ENCODE measurements at regions not wholly inside any gene's neighbourhood (a gene's known extent, or its start where the extent isn't known, plus 50 kb on each side); places are given as distances from the start of the nearest gene placed in this dataset.

- TF ChIP-seq ZFP69B (tag by site-specific recombination; IDR thresholded peaks at IDR 0.05) (no peak), ZNF558 (tag by site-specific recombination; IDR thresholded peaks at IDR 0.05) (no peak), KLF1 (tag by site-specific recombination; IDR thresholded peaks at IDR 0.05) (no peak), ZNF514 (tag by site-specific recombination; IDR thresholded peaks at IDR 0.05) (no peak)
Measured at GRCh38 chr15:96553931-96554330, 223.4 kb downstream of the NR2F2 start (continued).

DNA sequence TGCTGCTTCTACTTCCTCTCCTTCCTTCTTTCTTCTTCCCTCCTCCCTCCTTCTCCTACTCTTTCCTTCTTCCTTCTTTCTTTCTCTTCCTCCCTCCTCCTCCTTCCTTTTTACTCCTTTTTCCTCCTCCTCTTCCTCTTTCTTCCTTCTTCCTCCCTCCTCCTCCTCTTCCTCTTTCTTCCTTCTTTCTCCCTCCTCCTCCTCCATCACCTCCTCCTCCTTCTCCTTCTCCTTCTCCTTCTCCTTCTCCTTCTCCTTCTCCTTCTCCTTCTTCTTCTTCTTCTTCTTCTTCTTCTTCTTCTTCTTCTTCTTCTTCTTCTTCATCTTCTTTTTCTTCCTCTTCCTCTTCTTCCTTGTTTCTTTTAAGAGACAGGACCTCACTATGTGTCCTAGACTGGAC lies 224.0 kb downstream of the NR2F2 start:
- Histone ChIP-seq H3K36me3 (ENCODE audit: control insufficient read depth in 2 of 2, insufficient read depth in 1 of 2, low read length in 2 of 2) (no peaks in the 10 kb centered on the region), H3K27ac (ENCODE audit: extremely low read depth, low read depth, low read length) (no peak overlapping the region), H3K4me3 (ENCODE audit: low read depth, low read length) (no peak overlapping the region), H3K9me3 (ENCODE audit: control insufficient read depth, insufficient read depth, low read depth, low read length) (no peaks in the 10 kb centered on the region), H3K4me1 (ENCODE audit: control insufficient read depth, insufficient read depth, low read length) (no peaks in the 10 kb centered on the region)
- ChIA-PET POLR2A (no interaction called here), CTCF (interaction anchor here (0.6 kb wide), 1 partner anchor 197 kb away, joined by 4 read pairs; no protein-coding TSS in a partner anchor)
- peak; percentile 93 for TF ChIP-seq ZNF513 (tag by site-specific recombination; IDR thresholded peaks at IDR 0.05)
- TF ChIP-seq ZNF175 (tag by site-specific recombination; IDR thresholded peaks at IDR 0.05), result no peak

- Histone ChIP-seq H3K4me3 (ENCODE audit: low read depth, low read length) (no peak overlapping the region), H3K27ac (ENCODE audit: extremely low read depth, low read depth, low read length) (no peak overlapping the region), H3K4me1 (ENCODE audit: control insufficient read depth, insufficient read depth, low read length) (peaks cover 5% of the 10 kb centered on the region; the same call in 1 of the 2 replicates), H3K36me3 (ENCODE audit: control insufficient read depth in 2 of 2, insufficient read depth in 1 of 2, low read length in 2 of 2) (no peaks in the 10 kb centered on the region), H3K9me3 (ENCODE audit: control insufficient read depth, insufficient read depth, low read depth, low read length) (no peaks in the 10 kb centered on the region; the same call in 1 of the 2 replicates)
- CTCF ChIA-PET, result no interaction called here
- POLR2A ChIA-PET, result no interaction called here
- TF ChIP-seq SALL2 (tag by site-specific recombination; IDR thresholded peaks at IDR 0.05; ENCODE audit: borderline replicate concordance) (no peak), ZNF133 (tag by site-specific recombination; IDR thresholded peaks at IDR 0.05) (no peak), YY2 (tag by site-specific recombination; IDR thresholded peaks at IDR 0.05) (no peak), ZNF19 (tag by site-specific recombination; IDR thresholded peaks at IDR 0.05; ENCODE audit: low read depth) (no peak), ZNF558 (tag by site-specific recombination; IDR thresholded peaks at IDR 0.05) (no peak), ZNF175 (tag by site-specific recombination; IDR thresholded peaks at IDR 0.05) (no peak), ZNF677 (tag by site-specific recombination; IDR thresholded peaks at IDR 0.05) (no peak), ZNF146 (tag by site-specific recombination; IDR thresholded peaks at IDR 0.05) (no peak), ZNF560 (tag by site-specific recombination; IDR thresholded peaks at IDR 0.05; ENCODE audit: borderline replicate concordance) (no peak), RBAK (tag by site-specific recombination; IDR thresholded peaks at IDR 0.05) (no peak), OSR2 (tag by site-specific recombination; IDR thresholded peaks at IDR 0.05) (no peak), ZNF518A (tag by site-specific recombination; conservative IDR thresholded peaks at IDR 0.05; ENCODE audit: low read depth) (no peak), ZXDB (tag by site-specific recombination; IDR thresholded peaks at IDR 0.05) (no peak)
- TF ChIP-seq, protein P1, sequence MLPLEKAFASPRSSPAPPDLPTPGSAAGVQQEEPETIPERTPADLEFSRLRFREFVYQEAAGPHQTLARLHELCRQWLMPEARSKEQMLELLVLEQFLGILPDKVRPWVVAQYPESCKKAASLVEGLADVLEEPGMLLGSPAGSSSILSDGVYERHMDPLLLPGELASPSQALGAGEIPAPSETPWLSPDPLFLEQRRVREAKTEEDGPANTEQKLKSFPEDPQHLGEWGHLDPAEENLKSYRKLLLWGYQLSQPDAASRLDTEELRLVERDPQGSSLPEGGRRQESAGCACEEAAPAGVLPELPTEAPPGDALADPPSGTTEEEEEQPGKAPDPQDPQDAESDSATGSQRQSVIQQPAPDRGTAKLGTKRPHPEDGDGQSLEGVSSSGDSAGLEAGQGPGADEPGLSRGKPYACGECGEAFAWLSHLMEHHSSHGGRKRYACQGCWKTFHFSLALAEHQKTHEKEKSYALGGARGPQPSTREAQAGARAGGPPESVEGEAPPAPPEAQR (tag by site-specific recombination; IDR thresholded peaks at IDR 0.05), result no peak
- TF ChIP-seq, protein P2, sequence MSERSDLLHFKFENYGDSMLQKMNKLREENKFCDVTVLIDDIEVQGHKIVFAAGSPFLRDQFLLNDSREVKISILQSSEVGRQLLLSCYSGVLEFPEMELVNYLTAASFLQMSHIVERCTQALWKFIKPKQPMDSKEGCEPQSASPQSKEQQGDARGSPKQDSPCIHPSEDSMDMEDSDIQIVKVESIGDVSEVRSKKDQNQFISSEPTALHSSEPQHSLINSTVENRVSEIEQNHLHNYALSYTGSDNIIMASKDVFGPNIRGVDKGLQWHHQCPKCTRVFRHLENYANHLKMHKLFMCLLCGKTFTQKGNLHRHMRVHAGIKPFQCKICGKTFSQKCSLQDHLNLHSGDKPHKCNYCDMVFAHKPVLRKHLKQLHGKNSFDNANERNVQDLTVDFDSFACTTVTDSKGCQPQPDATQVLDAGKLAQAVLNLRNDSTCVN (tag by site-specific recombination; optimal IDR thresholded peaks at IDR 0.05), result no peak
Measured at GRCh38 chr15:96559087-96559486, 228.6 kb downstream of the NR2F2 start.

All from HEK293 (cell line).